ENCODE measurements at regions not wholly inside any gene's neighbourhood (a gene's known extent, or its start where the extent isn't known, plus 50 kb on each side); places are given as distances from the start of the nearest gene placed in this dataset.

DNA sequence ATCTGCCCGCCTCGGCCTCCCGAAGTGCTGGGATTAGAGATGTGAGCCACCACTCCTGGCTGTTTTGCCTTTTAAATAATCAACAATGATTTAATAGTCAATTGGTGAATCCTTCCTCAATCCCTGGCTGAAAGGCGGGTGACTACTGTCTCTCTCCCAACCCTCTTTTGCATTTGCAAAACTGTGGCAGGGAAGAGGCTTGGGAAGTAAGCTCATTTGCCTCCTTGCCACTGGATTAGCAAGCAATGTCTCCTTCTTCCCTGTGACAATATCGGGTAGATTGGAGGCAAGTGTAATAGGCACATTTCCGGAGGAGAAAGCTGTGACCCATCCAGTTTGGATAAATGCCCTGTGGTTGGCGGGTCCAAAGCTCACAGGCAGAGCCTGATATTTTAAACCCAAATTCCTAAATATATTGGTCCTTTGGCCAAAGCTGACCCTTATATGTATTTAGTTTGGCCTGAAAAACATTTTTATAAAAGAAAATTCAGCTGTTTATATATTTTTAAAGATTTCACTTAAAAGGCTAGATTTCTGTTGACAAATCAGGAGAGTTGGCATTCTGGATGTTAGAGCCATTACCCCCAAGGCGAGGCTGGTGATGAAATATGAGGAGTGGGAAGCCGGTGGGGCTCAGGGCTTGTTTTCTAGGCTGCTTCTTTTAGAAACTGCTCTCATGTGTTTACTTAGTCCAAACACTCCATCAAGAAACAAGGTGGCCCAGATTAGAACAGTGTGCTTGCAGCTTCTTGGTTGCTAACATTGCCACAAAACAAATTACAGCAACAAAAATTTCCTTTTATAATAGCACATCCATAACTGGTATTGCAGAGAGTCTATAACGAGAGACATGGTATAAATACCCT, 646.9 kb upstream of the TMEM132C start:
- Mint-ChIP-seq H3K27ac (ENCODE audit: unreplicated experiment) (no peak overlapping the region), H3K9me3 (ENCODE audit: unreplicated experiment) (no peaks in the 10 kb centered on the region), H3K27me3 (ENCODE audit: unreplicated experiment) (peaks cover 4% of the 10 kb centered on the region), H3K4me3 (ENCODE audit: unreplicated experiment) (no peak overlapping the region), H3K4me1 (ENCODE audit: unreplicated experiment) (peaks cover 9% of the 10 kb centered on the region), H3K36me3 (ENCODE audit: unreplicated experiment) (no peaks in the 10 kb centered on the region)
- no peak for DNase-seq (ENCODE audit: extremely low spot score, unreplicated experiment)
- TF ChIP-seq, protein P1, sequence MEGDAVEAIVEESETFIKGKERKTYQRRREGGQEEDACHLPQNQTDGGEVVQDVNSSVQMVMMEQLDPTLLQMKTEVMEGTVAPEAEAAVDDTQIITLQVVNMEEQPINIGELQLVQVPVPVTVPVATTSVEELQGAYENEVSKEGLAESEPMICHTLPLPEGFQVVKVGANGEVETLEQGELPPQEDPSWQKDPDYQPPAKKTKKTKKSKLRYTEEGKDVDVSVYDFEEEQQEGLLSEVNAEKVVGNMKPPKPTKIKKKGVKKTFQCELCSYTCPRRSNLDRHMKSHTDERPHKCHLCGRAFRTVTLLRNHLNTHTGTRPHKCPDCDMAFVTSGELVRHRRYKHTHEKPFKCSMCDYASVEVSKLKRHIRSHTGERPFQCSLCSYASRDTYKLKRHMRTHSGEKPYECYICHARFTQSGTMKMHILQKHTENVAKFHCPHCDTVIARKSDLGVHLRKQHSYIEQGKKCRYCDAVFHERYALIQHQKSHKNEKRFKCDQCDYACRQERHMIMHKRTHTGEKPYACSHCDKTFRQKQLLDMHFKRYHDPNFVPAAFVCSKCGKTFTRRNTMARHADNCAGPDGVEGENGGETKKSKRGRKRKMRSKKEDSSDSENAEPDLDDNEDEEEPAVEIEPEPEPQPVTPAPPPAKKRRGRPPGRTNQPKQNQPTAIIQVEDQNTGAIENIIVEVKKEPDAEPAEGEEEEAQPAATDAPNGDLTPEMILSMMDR (IDR thresholded peaks at IDR 0.05), result no peak

DNA sequence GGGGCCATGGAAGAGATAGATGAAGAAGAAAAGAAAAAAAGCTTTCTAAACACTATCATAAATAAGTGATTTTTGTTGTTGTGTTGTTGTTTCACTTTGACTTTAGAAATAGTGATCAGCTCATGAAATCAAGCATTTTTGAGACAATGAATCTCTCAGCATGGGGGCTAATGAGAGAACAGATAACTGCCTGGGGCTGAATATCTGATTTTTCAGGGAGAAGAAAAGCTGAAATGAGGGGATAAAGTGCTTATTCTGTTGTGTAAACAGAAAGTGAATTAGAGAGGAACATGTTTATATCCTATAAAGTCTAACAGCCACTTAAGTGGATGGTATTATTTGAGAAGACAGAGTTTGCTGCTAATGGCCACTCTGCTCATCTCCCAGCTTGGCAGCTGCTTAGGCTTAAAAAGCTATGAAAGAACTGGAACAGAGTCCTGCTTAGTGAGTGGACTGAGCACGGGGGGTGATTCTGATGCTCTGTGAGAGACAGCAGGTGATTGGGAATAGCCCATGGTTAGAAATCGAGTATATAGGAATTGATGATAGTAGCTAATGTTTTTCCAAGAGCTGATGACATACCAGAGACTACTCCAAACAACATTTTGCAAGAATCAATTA, 646.1 kb upstream of the TMEM132C start:
- no peak overlapping the region for H3K27ac Mint-ChIP-seq (ENCODE audit: unreplicated experiment)
- DNase-seq (ENCODE audit: extremely low spot score, unreplicated experiment), result no peak
- H3K4me3 Mint-ChIP-seq (ENCODE audit: unreplicated experiment), result no peak overlapping the region
- H3K9me3 Mint-ChIP-seq (ENCODE audit: unreplicated experiment), result no peaks in the 10 kb centered on the region
- H3K36me3 Mint-ChIP-seq (ENCODE audit: unreplicated experiment), result no peaks in the 10 kb centered on the region
- TF ChIP-seq, protein P1 (IDR thresholded peaks at IDR 0.05), result no peak
- H3K27me3 Mint-ChIP-seq (ENCODE audit: unreplicated experiment), result peaks cover 4% of the 10 kb centered on the region
- peaks cover 9% of the 10 kb centered on the region for H3K4me1 Mint-ChIP-seq (ENCODE audit: unreplicated experiment)

DNA sequence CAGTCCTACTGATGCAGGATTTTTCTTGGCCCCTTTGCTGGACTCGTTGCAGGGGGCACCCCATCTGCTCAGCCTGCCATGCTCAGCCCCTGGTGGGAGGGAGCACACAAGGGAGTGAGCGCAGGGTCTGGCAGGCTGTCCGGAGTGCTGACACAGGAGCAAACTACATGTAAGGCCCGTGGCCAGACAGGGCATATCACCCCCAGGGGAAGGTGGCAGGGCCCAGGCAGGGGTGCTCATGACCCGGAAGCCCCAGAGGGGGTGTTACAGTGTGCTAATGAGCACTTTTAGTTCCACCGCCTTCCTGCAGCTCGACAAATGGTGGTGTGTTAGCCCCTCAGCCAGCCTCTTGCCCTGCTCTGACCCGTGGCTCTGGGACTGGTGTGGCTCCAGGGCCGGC, 645.6 kb upstream of the TMEM132C start:
- Mint-ChIP-seq H3K4me1 (ENCODE audit: unreplicated experiment) (peaks cover 9% of the 10 kb centered on the region), H3K27ac (ENCODE audit: unreplicated experiment) (no peak overlapping the region), H3K27me3 (ENCODE audit: unreplicated experiment) (peaks cover 4% of the 10 kb centered on the region), H3K4me3 (ENCODE audit: unreplicated experiment) (no peak overlapping the region), H3K9me3 (ENCODE audit: unreplicated experiment) (no peaks in the 10 kb centered on the region), H3K36me3 (ENCODE audit: unreplicated experiment) (no peaks in the 10 kb centered on the region)
- DNase-seq (ENCODE audit: extremely low spot score, unreplicated experiment), result no peak
- TF ChIP-seq, protein P1 (IDR thresholded peaks at IDR 0.05), result no peak

DNA sequence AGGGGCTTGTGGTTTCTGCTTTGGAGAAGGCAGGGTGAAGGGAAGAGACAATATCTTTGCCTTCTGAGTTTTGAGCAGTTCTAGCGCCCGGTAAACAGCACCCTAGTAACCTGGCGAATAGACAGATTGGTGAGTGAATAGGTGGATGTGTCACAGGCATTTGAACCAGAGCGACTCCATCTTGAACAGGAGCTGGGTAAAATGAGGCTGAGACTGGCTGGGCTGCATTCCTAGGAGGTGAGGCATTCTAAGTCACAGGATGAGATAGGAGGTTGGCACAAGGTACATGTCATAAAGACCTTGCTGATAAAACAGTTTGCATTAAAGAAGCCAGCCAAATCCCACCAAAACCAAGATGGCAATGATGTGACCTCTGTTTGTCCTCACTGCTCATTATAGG, 643.6 kb upstream of the TMEM132C start:
- Mint-ChIP-seq H3K27me3 (ENCODE audit: unreplicated experiment) (peaks cover 4% of the 10 kb centered on the region), H3K36me3 (ENCODE audit: unreplicated experiment) (no peaks in the 10 kb centered on the region), H3K9me3 (ENCODE audit: unreplicated experiment) (no peaks in the 10 kb centered on the region), H3K4me1 (ENCODE audit: unreplicated experiment) (peaks cover 9% of the 10 kb centered on the region), H3K4me3 (ENCODE audit: unreplicated experiment) (no peak overlapping the region), H3K27ac (ENCODE audit: unreplicated experiment) (no peak overlapping the region)
- TF ChIP-seq, protein P1 (IDR thresholded peaks at IDR 0.05), result no peak
- no peak for DNase-seq (ENCODE audit: extremely low spot score, unreplicated experiment)

DNA sequence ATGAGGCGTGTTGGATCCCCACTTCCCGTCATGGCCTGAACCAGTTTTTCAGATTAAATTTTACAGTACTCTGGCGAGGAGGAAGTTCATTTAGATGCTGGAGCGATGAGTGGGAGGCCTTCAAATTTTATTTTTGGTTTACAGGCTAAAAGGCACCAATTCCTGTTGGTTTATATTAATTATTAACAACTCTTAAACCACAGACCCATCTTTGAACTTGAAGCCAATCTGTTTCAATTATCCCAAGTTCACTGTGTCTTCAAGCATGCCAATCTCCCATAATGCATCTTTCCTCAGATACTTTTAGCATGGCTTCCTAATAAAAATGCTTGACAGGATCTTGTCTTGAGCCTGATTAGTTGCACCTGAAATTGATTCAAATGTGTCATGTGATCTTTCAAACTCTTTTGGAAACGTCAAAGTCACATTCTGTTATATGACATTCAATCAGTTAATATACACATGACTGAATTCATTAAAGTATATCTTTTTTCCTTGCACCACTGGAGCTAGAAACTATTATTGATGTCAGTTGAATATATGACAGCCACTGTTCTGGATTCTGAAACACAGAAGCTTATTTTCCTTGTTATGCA, 641.7 kb upstream of the TMEM132C start:
- TF ChIP-seq, protein P1 (IDR thresholded peaks at IDR 0.05), result no peak
- DNase-seq (ENCODE audit: extremely low spot score, unreplicated experiment), result no peak
- H3K4me3 Mint-ChIP-seq (ENCODE audit: unreplicated experiment), result no peak overlapping the region
- H3K4me1 Mint-ChIP-seq (ENCODE audit: unreplicated experiment), result peaks cover 11% of the 10 kb centered on the region
- H3K9me3 Mint-ChIP-seq (ENCODE audit: unreplicated experiment), result no peaks in the 10 kb centered on the region
- H3K27ac Mint-ChIP-seq (ENCODE audit: unreplicated experiment), result no peak overlapping the region
- H3K27me3 Mint-ChIP-seq (ENCODE audit: unreplicated experiment), result peaks cover 4% of the 10 kb centered on the region
- H3K36me3 Mint-ChIP-seq (ENCODE audit: unreplicated experiment), result no peaks in the 10 kb centered on the region

Data from osteocyte (in vitro differentiated cells).